ENCODE measurements at regions not wholly inside any gene's neighbourhood (a gene's known extent, or its start where the extent isn't known, plus 50 kb on each side); places are given as distances from the start of the nearest gene placed in this dataset.

DNA sequence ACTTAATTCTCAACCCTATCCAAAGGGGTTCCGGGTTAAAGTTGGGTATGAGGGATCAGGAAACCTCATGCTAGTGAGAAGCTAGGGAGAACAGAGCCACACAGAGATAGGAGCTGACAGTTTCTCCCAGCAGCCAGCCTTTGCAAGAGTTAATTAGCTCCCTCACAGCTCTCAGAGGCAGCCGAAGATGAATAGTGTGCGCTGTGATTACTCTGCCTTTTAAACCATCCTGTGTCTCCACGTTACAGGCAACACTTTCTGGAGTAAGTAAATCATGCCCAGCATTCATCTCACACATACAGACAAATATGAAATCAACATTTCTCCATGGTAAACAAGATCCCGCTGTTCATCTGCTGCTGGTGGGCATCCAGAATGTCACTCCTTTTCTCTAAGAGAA, 429.6 kb downstream of the INSC start:
- TF ChIP-seq, protein P1, sequence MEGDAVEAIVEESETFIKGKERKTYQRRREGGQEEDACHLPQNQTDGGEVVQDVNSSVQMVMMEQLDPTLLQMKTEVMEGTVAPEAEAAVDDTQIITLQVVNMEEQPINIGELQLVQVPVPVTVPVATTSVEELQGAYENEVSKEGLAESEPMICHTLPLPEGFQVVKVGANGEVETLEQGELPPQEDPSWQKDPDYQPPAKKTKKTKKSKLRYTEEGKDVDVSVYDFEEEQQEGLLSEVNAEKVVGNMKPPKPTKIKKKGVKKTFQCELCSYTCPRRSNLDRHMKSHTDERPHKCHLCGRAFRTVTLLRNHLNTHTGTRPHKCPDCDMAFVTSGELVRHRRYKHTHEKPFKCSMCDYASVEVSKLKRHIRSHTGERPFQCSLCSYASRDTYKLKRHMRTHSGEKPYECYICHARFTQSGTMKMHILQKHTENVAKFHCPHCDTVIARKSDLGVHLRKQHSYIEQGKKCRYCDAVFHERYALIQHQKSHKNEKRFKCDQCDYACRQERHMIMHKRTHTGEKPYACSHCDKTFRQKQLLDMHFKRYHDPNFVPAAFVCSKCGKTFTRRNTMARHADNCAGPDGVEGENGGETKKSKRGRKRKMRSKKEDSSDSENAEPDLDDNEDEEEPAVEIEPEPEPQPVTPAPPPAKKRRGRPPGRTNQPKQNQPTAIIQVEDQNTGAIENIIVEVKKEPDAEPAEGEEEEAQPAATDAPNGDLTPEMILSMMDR (conservative IDR thresholded peaks at IDR 0.05), result no peak
- no peak for TF ChIP-seq ZFX (IDR thresholded peaks at IDR 0.05)
- H3K27ac ChIP-seq, result no peak overlapping the region

DNA sequence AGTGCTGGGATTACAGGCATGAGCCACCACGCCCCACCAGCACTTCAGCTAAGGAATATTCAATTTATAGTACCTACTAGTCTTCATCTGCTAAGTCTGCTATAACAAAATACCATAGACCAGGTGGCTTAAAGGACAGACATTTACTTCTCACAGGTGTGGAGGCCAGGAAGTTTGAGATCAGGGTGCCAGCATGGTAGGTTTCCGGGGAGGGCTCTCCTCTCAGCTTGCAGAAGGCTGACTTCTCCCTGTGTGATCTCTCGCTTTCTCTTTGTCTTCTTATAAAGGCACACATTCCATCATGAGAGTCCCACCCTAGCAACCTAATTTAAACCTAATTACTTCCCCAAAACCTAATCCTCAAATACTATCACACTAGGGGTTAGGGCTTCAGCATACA, 433.0 kb downstream of the INSC start:
- no peak overlapping the region for H3K27ac ChIP-seq
- no peak for TF ChIP-seq ZFX (IDR thresholded peaks at IDR 0.05)
- TF ChIP-seq, protein P1 (conservative IDR thresholded peaks at IDR 0.05), result no peak

DNA sequence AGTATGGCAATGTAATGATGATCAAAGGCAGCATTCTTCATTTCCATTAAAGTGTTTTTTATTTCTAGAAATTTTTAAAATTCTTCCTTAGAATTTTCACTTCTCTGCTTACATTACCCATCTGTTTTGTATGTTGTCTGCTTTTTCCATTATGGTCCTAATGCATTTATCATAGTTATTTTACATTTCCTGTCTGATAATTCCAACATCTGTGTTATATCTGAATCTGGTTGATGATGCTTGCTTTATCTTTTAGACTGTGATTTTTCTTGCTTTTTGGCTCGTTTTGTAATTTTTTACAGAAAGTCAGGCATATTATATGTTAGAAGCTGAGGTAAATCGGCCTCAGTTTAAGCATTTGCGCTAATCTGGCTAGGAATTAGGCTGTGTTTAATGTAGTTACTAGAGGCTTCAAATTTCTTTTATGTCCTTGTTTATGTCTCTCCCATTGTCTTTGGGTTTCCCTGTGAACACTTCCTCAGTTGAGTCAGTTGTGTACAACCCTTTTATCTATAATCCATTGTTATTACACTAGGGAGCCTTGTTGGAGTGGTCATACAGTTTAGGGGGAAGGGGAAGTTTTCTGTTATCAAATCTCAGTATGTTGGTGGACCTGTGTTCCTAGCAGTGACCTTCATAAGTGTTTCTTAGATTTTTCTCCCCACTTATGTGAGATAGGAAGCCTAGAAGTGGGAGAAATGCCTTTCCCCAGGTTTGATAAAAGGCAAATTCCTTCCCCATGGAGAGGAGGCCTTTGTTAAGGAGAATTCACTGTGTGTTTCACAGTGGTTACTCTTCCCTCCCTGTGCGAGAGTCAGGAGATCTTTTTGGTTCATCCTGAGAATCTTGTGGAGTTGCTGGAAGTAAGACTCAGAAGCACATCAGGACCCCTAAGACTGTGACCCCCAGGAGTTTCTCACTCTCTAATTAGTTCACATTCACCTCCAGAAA, 437.5 kb downstream of the INSC start:
- no peak overlapping the region for H3K27ac ChIP-seq
- TF ChIP-seq ZFX (IDR thresholded peaks at IDR 0.05), result no peak
- TF ChIP-seq, protein P1 (conservative IDR thresholded peaks at IDR 0.05), result no peak

DNA sequence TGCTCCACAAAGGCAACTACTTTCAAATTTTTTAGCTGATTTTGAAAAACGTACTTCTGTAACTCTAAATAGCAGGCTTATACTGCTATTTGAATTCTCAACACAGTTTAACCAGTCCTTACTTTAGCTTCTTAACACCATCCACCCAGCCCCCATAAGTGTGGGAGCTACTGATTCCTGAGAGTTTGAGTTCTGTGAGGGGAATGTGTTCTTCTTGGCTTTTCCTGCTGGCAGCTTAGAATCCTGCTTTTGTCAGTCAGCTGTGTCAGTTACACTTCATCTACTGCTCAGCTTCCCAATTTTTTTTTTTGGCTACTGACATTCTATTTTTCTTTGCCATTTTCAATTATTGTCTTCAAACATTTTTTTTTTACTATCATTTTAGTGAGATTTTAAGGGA, 440.4 kb downstream of the INSC start:
- TF ChIP-seq ZFX (IDR thresholded peaks at IDR 0.05), result no peak
- TF ChIP-seq, protein P1 (conservative IDR thresholded peaks at IDR 0.05), result no peak
- H3K27ac ChIP-seq, result no peak overlapping the region

DNA sequence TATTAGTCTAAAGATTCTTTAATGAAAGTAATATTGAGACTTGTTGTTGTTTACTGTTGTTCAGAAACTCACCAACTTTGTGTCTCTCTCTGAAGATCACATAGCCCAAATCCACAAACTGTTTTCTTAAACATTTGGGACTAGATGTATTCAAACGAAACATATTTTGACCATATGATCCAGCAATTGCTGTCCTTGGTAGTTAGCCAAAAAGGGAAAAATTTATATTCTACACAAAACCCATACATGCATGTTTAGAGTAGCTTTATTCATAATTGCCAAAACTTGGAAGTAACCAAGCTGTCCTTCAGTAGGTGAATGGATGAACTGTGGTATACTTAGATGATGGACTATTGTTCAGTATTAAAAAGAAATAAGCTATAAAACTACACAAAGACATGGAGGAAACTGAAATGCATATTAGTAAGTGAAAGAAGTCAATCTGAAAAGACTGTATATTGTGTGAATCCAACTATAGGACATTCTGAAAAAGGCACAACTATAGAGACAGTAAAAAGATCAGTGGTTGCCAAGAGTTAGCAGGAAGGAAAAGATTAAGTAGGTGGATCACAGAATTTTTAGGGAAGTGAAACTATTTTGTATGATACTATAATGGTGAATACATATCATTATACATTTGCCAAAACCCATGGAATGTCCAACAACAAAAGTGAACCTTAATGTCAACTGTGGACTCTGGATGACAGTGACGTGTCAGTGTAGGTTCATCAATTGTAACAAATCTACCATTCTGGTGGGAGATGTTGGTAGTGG, 442.9 kb downstream of the INSC start:
- no peak for TF ChIP-seq ZFX (IDR thresholded peaks at IDR 0.05)
- TF ChIP-seq, protein P1 (conservative IDR thresholded peaks at IDR 0.05), result no peak
- no peak overlapping the region for H3K27ac ChIP-seq

DNA sequence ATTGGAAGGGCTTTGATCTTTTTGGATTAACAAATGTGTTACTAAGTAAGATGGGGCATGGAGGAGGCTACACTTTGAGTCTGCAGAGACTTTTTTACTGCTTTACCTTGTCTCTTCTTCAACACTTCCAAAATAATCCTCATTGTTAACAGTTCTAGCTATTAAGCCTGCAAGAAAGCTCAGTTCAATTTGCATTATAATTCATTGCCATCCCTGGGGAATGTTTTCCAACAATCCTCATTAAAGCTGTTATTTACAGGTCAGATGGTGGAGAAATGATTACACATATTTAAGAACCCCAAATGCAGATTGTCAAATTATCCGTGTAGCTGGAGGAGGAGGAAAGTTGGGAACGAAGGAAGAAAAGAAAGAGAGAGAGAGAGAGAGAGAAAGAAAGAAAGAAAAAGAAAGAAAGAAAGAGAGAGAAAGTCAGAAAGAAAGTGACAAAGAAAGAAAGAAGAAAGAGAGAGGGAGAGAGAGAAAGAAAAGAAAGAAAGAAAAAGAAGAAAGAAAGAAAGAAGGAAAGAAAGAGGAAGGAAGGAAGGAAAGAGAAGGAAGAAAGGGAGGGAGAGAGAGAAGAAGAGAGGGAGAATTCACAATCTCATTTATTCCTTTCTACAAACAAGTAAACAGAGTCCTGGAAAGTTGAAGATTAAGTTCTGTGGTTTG, 443.9 kb downstream of the INSC start:
- H3K27ac ChIP-seq, result no peak overlapping the region
- TF ChIP-seq, protein P1 (conservative IDR thresholded peaks at IDR 0.05), result no peak
- no peak for TF ChIP-seq ZFX (IDR thresholded peaks at IDR 0.05)
